ENCODE measurements at regions not wholly inside any gene's neighbourhood (a gene's known extent, or its start where the extent isn't known, plus 50 kb on each side); places are given as distances from the start of the nearest gene placed in this dataset.

DNA sequence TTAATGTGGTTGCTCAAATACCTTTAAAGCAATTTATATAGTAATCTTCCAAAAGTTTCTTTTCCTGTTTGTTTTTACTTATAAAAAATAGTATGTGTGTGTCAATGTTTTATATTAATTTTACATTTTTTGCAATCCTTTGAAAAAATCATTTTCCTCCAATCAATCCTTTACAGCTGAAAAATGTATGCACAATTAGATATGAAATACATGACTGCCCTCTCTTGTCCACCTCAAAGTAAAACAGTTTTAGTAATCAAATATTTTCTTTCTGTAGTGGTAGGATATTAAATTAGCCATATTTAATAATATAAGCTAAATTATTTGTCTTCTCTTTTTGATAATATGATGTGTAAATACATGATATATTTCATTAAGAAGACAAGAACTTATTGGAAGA, 269.9 kb downstream of the ADAMTS20 start:
- H3K4me3 ChIP-seq (ENCODE audit: control insufficient read depth, low read depth, low read length): no peak overlapping the region
- TF ChIP-seq CTCF (conservative IDR thresholded peaks at IDR 0.05; ENCODE audit: control insufficient read depth, insufficient read depth, low read depth, low read length): peak; percentile 45
- peak; percentile 69 for DNase-seq (ENCODE audit: low read depth)

DNA sequence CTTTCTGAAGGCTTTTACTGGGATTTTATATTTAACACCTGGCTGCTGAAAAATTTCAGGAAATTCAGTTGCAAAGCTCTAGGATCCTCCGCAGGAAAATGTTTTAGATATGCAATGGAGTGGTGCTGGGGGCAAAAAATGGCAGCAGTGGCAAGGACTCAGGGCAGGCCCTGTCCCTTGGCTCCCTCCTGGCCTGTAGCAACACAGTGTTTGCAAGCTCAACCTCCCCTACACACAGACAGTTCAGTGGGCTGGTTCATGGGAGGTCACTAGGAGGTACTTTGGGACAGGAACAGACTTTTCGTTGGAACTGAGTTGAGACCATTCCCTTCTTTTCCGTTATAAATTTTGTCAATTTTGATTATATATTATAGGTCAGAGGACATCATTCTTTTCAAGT, 270.4 kb downstream of the ADAMTS20 start:
- DNase-seq (ENCODE audit: low read depth): no peak
- no peak overlapping the region for H3K4me3 ChIP-seq (ENCODE audit: control insufficient read depth, low read depth, low read length)
- no peak for TF ChIP-seq CTCF (conservative IDR thresholded peaks at IDR 0.05; ENCODE audit: control insufficient read depth, insufficient read depth, low read depth, low read length)

GRCh38 chr12:43278541-43278832, 273.5 kb downstream of the ADAMTS20 start:
- DNase-seq (ENCODE audit: low read depth): no peak
- TF ChIP-seq CTCF (conservative IDR thresholded peaks at IDR 0.05; ENCODE audit: control insufficient read depth, insufficient read depth, low read depth, low read length): no peak
- H3K4me3 ChIP-seq (ENCODE audit: control insufficient read depth, low read depth, low read length): no peak overlapping the region

GRCh38 chr12:43277651-43278540, 274.1 kb downstream of the ADAMTS20 start:
- DNase-seq (ENCODE audit: low read depth): peak; percentile 51
- H3K4me3 ChIP-seq (ENCODE audit: control insufficient read depth, low read depth, low read length): no peak overlapping the region
- no peak for TF ChIP-seq CTCF (conservative IDR thresholded peaks at IDR 0.05; ENCODE audit: control insufficient read depth, insufficient read depth, low read depth, low read length)

DNA sequence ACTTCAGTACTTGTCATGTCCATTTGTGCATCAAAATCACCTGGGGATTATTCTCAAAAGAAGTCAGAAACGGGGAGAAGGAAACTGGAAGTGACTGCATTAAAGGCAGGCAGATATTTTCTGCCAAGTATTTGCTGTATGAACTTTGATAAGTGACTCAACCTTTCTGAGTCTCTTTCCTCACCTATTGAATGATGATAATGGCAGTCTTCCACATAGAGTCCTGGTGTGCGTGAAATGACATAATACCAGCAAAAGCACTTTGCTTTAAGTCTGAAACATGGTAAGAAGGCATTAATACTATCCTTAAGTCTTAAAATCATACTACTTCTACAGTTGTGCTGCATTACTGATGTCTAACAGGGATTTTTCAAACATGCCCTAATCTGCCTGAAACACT, 278.5 kb downstream of the ADAMTS20 start:
- H3K4me3 ChIP-seq (ENCODE audit: control insufficient read depth, low read depth, low read length): no peak overlapping the region
- no peak for TF ChIP-seq CTCF (conservative IDR thresholded peaks at IDR 0.05; ENCODE audit: control insufficient read depth, insufficient read depth, low read depth, low read length)
- DNase-seq (ENCODE audit: low read depth): peak; percentile 57

- no peak for TF ChIP-seq CTCF (conservative IDR thresholded peaks at IDR 0.05; ENCODE audit: control insufficient read depth, insufficient read depth, low read depth, low read length)
- DNase-seq (ENCODE audit: low read depth): no peak
- H3K4me3 ChIP-seq (ENCODE audit: control insufficient read depth, low read depth, low read length): no peak overlapping the region
Observed at GRCh38 chr12:43271659-43272058, 280.3 kb downstream of the ADAMTS20 start.
